Panc1 (cell line): ENCODE measurements at regions not wholly inside any gene's neighbourhood (a gene's known extent, or its start where the extent isn't known, plus 50 kb on each side); places are given as distances from the start of the nearest gene placed in this dataset.

Experiments
- ATAC-seq: fragments of 200-7000 bp; cut with Tn5 transposase; 2 replicates; pipeline ENCODE4 v1.9.1; 2020; ENCODE audit warnings: mild to moderate bottlenecking, moderate library complexity
- BruUV-seq: library from RNA; stranded (reverse); fragments of 400-500 nt; replicated peaks from 2 replicates; lab custom pipeline; 2021; lab: Mats Ljungman, UMichigan
- CTCF ChIA-PET: fragments of 300-600 bp; sonication (Branson Sonifier 250); formaldehyde crosslinking; loops from one replicate; lab custom pipeline; 2022; ENCODE audit warnings: antibody characterized with exemption; lab: Charles Lee
- POLR2A ChIA-PET: fragments of 300-600 bp; sonication (Branson Sonifier 250); formaldehyde crosslinking; loops from one replicate; lab custom pipeline; 2022; ENCODE audit warnings: antibody characterized with exemption; lab: Charles Lee
- DNase-seq: peaks from one replicate; pipeline ENCODE4 v3.0.0-alpha.2; 2010; ENCODE audit warnings: low read depth, low spot score
- H3K27ac ChIP-seq: 2 replicates; pipeline ENCODE4 v1.5.1; 2011; ENCODE audit warnings: mild to moderate bottlenecking, low read length, inconsistent platforms
- H3K27me3 ChIP-seq: fragments of 200-500 bp; sonication (Bioruptor generic); 2 replicates; pipeline ENCODE4 v1.6.0; 2014; ENCODE audit warnings: low read length, inconsistent platforms; ENCODE audit not compliant: control insufficient read depth, insufficient read depth
- H3K36me3 ChIP-seq: fragments of 200-500 bp; sonication (Bioruptor generic); 2 replicates; pipeline ENCODE4 v1.5.1; 2014; ENCODE audit warnings: inconsistent platforms, mild to moderate bottlenecking, low read length, moderate library complexity; ENCODE audit not compliant: control insufficient read depth, insufficient read depth
- H3K4me1 ChIP-seq: 2 replicates; pipeline ENCODE4 v1.5.1; 2011; ENCODE audit warnings: inconsistent platforms, mild to moderate bottlenecking, low read length, moderate library complexity; ENCODE audit not compliant: control insufficient read depth, insufficient read depth
- H3K4me3 ChIP-seq, 2 experiments: 2 replicates each; pipeline ENCODE4 v1.5.1; 2011 to 2012; ENCODE audit warnings: low read depth in 2 of 2, low read length in 2 of 2, mild to moderate bottlenecking in 2 of 2, inconsistent platforms in 1 of 2, moderate library complexity in 1 of 2
- H3K9me3 ChIP-seq: fragments of 200-500 bp; sonication (Bioruptor generic); 2 replicates; pipeline ENCODE4 v1.5.1; 2014; ENCODE audit warnings: low read depth, mild to moderate bottlenecking, inconsistent platforms, low read length, moderate library complexity; ENCODE audit not compliant: control insufficient read depth, insufficient read depth
- CTCF ChIP-seq: fragments of 450-650 bp; IDR thresholded peaks from 2 replicates; pipeline ENCODE4 v1.5.1; 2017; ENCODE audit warnings: mild to moderate bottlenecking
- POLR2AphosphoS5 ChIP-seq: IDR thresholded peaks from 2 replicates; pipeline ENCODE4 v1.6.1; 2012; ENCODE audit warnings: mild to moderate bottlenecking, low read depth, low read length, moderate library complexity
- REST ChIP-seq, 2 experiments: IDR thresholded peaks; 2 replicates each; pipeline ENCODE4 v1.6.1; 2011 to 2012; ENCODE audit warnings: low read depth in 2 of 2, control low read depth in 1 of 2, low read length in 1 of 2, mild to moderate bottlenecking in 1 of 2, moderate library complexity in 1 of 2; ENCODE audit not compliant: insufficient read depth in 1 of 2
- SIN3A ChIP-seq: IDR thresholded peaks from 2 replicates; pipeline ENCODE4 v1.6.1; 2012; ENCODE audit warnings: low read depth, mild to moderate bottlenecking, low read length, moderate library complexity, borderline replicate concordance; ENCODE audit not compliant: insufficient read depth
- TCF7L2 ChIP-seq: IDR thresholded peaks from 2 replicates; pipeline ENCODE4 v1.6.1; 2011; ENCODE audit warnings: mild to moderate bottlenecking, low read depth, low read length, inconsistent platforms
- in situ Hi-C: cut with HindIII; loops from 2 replicates; pipeline ENCODE4 v1.10.0; 2016; ENCODE audit warnings: low sequenced_read_pairs, low pct_unique_long_range_greater_than_20kb
- intact Hi-C: fragments of 100-400 bp; cut with micrococcal nuclease; formaldehyde crosslinking; loops from one replicate; pipeline ENCODE4 v1.10.0; 2022; ENCODE audit not compliant: unreplicated experiment

GRCh38 chr9:121592265-121592664 lies 59.2 kb upstream of the DAB2IP start:
- no peak overlapping the region for H3K27ac ChIP-seq
- in situ Hi-C loops (no loop called here), intact Hi-C loops (no loop called here)
- H3K4me3 ChIP-seq = no peak overlapping the region
- H3K27me3 ChIP-seq = no peaks in the 10 kb centered on the region; the same call in 1 of the 2 replicates
- no peaks in the 10 kb centered on the region for H3K36me3 ChIP-seq
- DNase-seq (no peak), ATAC-seq (no peak)
- BruUV-seq = no TSS peak
- ChIA-PET POLR2A (no interaction called here), CTCF (no interaction called here)
- H3K4me1 ChIP-seq = no peaks in the 10 kb centered on the region
- TF ChIP-seq POLR2AphosphoS5 (no peak), TCF7L2 (no peak), SIN3A (no peak), CTCF (no peak), REST (IDR thresholded peaks at IDR 0.05; ENCODE audit: insufficient read depth in 1 of 2, low read depth in 2 of 2, low read length in 1 of 2) (no peak)
- no peaks in the 10 kb centered on the region for H3K9me3 ChIP-seq

- Histone ChIP-seq H3K27me3 (no peaks in the 10 kb centered on the region; the same call in 1 of the 2 replicates), H3K4me1 (no peaks in the 10 kb centered on the region), H3K4me3 (no peak overlapping the region), H3K27ac (no peak overlapping the region), H3K9me3 (no peaks in the 10 kb centered on the region), H3K36me3 (no peaks in the 10 kb centered on the region)
- intact Hi-C loops = no loop called here
- ChIA-PET CTCF (no interaction called here), POLR2A (no interaction called here)
- no TSS peak for BruUV-seq
- TF ChIP-seq TCF7L2 (no peak), POLR2AphosphoS5 (no peak), SIN3A (no peak), CTCF (no peak), REST (IDR thresholded peaks at IDR 0.05; ENCODE audit: insufficient read depth in 1 of 2, low read depth in 2 of 2, low read length in 1 of 2) (no peak)
- in situ Hi-C loops = no loop called here
- ATAC-seq = no peak
- DNase-seq = no peak
These were observed 58.4 kb upstream of the DAB2IP start for GRCh38 chr9:121593066-121593465.
